ENCODE measurements at regions not wholly inside any gene's neighbourhood (a gene's known extent, or its start where the extent isn't known, plus 50 kb on each side); places are given as distances from the start of the nearest gene placed in this dataset.

- DNase-seq: no peak
These were observed 227.2 kb downstream of the BTG1 start for GRCh38 chr12:91918431-91918830.

DNA sequence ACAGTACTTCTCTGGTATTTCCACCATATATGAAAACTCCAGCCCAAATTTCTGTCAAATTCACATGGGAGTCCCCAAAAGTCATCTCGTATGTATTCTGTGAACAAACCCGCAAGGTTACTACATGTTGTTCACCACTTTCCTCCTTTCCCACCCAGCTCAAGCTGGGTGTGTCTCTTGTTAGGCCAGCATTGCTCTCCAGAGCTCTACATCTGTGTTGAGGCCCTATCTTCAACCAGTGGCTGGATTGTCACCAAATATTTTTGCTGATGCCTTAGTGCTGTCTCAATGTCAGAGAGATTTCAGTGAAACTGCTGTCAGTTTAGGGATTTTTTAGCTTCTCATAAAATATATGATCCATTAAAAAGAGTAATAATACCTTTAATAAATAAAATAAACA is 230.9 kb downstream of the BTG1 start:
- no peak for DNase-seq

- no peak for DNase-seq
These were observed 232.0 kb downstream of the BTG1 start for GRCh38 chr12:91913651-91914050.

GRCh38 chr12:91913124-91913523 is 232.5 kb downstream of the BTG1 start:
- DNase-seq: no peak

- DNase-seq: no peak
These were observed 233.5 kb downstream of the BTG1 start for GRCh38 chr12:91912178-91912577.

- no peak for DNase-seq
These were observed 234.7 kb downstream of the BTG1 start for GRCh38 chr12:91910871-91911388.

- DNase-seq: no peak
These were observed 242.6 kb downstream of the BTG1 start for GRCh38 chr12:91902860-91903683.

DNA sequence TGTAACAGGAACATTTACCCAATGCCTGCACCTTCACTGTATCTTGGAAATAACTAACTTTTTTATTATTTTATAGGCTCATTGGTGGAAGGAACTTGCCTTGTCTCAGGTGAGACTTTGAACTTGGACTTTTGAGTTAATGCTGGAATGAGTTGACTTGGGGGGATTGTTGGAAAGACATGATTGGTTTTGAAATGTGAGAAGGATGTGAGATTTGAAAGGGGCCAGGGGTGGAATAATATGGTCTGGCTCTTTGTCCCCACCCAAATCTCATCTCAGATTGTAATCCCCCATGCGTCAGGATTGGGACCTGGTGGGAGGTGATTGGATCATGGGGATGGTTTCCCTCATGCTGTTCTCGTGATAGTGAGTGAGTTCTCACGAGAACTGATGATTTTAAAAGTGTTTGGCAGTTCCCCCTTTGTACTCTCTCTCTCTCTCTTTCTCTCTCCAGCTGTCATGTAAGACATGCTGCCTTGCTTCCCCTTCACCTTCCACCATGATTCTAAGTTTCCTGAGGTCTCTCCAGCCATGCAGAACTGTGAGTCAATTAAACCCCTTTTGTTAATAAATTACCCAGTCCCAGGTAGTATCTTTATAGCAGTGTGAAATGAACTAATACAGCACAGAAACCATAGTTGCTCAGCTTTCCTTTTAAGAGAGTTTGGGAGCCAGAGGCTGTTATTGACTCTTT is 244.1 kb downstream of the BTG1 start:
- DNase-seq: no peak

DNA sequence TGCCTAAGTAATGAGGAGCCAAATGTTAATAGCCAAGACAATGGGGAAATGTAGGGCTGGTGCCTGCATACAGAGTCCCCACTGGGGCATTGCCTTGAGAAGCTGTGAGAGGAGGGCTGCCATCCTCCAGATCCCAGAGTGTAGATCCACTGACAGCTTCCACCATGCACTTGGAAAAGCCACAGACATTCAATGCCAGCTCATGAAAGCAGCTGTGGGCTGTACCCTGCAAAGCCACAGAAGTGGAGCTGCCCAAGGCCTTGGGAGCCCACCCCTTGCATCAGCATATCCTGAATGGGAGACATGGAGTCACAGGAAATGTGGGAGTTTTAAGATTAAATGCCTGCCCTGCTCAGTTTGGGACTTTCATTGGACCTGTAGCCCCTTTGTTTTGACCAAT is 244.7 kb downstream of the BTG1 start:
- DNase-seq: no peak

GRCh38 chr12:91899056-91899455 is 246.6 kb downstream of the BTG1 start:
- no peak for DNase-seq

- no peak for DNase-seq
These were observed 248.6 kb downstream of the BTG1 start for GRCh38 chr12:91897025-91897515.

GRCh38 chr12:91896286-91897024 is 249.2 kb downstream of the BTG1 start:
- no peak for DNase-seq

DNA sequence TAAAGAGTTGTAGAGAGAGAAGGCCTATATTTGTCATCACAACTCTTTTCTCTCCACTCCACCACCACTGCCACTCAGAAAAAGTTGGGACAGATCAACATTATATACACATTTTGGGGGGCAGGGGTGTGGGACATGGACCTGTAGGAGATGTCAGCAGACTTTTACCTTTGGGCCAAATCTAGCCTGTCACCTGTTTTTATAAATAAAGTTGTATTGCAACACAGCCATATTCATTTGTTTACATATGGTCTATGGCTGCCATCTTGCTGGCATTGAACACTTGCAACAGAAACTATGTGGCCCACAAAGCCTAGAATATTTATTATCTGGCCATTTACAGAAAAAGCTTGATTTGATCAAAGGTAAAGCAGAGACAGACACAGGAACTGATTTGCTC is 250.7 kb downstream of the BTG1 start:
- DNase-seq: no peak

GRCh38 chr12:91893476-91893875 is 252.2 kb downstream of the BTG1 start:
- no peak for DNase-seq

DNA sequence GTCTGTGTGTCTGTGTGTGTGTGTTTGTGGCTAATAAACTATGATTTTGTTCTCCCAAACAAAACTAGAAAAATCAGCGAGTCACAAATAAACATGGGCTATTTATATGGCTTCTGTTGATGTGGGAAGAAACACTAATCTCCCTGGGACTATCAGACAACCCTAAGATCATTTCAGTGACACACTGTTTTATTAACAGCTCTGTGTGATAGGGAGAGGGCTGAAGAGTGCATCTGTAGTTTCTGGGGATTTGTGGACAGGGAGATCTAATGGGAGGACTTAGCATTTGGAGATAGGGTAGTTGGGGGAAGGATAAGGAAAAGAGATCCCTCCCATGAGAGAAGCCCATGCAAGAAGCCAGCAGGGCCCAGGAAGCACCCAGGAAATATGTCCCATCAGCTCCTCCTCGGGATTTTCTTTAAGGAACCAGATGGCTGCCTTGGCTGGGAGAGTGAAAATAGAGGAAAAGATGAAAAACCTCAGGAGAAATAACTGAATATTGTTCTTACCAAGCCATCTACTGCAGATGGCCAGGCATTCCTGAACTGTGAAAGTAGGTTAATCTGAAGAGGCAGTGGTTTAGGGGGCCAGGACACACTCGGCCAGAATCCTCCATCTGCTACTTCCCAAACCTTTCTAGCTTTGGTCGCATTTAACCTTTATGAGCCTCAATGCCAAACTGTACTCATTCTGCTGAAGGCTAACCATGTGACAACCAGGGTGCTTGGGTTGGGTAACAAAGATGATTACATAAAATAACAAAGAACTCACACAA is 253.4 kb downstream of the BTG1 start:
- no peak for DNase-seq

DNA sequence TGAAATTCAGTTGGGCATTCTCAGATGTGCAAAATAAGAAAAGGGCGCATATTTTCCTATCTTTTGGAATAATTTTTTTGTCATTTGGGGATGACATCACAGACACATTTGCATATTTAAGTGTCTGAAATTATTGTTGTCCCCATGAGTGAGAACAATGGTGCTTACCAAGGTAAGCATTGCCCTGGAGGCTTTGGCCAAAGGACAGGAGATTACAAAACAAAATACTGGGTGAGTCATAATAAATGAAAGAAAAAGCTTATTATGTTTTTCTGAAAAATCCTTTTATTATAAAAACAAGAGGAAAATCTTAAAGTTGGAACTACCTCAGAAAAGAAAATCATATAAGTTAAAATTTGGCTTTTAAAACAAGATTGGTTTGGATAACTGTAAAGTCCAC is 254.9 kb downstream of the BTG1 start:
- DNase-seq: no peak

GRCh38 chr12:91889910-91890309 is 255.7 kb downstream of the BTG1 start:
- no peak for DNase-seq

- DNase-seq: no peak
These were observed 256.6 kb downstream of the BTG1 start for GRCh38 chr12:91889059-91889458.

- no peak for DNase-seq
These were observed 257.7 kb downstream of the BTG1 start for GRCh38 chr12:91887957-91888356.

DNA sequence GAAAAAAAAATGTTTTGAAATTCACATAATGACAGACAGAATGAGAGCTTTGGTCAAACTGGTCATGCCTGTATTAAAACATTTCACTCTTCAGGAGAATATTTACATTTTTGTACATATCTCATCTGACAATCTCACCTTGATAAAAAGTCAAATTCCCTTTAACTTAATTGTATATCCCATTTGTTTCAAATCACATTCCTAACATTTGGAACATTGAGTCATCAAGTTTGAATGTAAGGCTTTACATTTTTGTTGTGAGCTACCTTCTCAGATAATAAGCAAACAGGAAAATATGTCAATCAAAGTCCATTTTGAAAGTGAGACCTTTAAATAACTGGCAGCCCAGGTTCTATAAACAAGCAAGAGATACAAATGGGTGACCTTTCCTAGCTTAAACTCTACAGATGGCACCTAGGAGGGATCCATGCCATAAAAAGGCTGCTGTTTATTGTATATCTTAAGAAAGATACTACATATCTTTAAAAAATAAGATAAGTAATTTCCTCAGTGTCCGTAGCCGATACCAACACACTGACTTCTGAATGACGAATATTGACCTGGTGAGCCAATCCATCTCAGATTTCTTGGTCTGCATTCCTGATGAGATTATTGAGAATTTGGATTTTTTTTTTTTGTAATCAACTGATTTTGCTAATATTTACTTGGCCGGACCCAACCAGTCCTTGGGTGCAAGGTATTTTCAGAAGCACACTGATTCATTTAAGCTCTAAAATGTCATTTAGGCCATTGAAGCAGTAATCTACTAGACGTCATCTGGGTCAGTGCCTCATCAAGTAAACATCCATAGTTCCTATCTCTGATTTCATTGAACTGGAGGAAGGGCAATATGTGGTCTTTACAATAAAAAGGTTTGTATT is 259.6 kb downstream of the BTG1 start:
- no peak for DNase-seq

DNA sequence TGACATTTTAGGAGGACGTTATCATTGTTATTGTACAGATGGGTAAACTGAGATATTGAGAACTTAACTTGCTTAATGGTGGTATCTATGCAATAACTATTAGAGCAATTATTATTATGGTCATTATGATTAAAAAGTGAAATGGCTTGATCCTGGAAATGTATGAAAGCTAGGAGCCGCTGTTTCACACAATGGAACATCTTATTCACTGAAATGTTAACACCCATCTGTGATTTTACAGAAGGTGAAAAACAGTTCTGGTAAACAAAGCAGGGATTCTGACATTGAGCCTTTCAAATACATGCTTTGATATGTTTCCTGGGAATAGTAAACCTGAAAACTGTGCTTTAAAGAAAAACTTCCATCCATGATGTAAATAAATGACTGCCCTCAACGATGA is 261.4 kb downstream of the BTG1 start:
- no peak for DNase-seq

GRCh38 chr12:91883811-91884210 is 261.8 kb downstream of the BTG1 start:
- DNase-seq: no peak

Data from activated T-cell treated with anti-CD3 and anti-CD28 coated beads, Interleukin-2, amount 50 U/mL, for 1 hour (primary cell).